HCT116 (cell line): ENCODE measurements at regions not wholly inside any gene's neighbourhood (a gene's known extent, or its start where the extent isn't known, plus 50 kb on each side); places are given as distances from the start of the nearest gene placed in this dataset.

Experiments
- CEBPB ChIP-seq: IDR thresholded peaks from 2 replicates; pipeline ENCODE4 v1.6.1; 2012; ENCODE audit warnings: low read depth
- CTCF ChIP-seq, 3 experiments: fragments of 200-600 bp in 1 of 3; sonication (generic) in 1 of 3; IDR thresholded peaks in 2 of 3; conservative IDR thresholded peaks in 1 of 3; 2 replicates each; pipeline ENCODE4 v1.5.1; 2012 to 2017; ENCODE audit warnings: low read depth in 2 of 3, low read length in 2 of 3, antibody characterized with exemption in 1 of 3, borderline replicate concordance in 1 of 3, control low read depth in 1 of 3, mild to moderate bottlenecking in 1 of 3, mixed read lengths in 1 of 3, mixed run types in 1 of 3, moderate library complexity in 1 of 3; ENCODE audit not compliant: insufficient read depth in 1 of 3
- EZH2 ChIP-seq: fragments of 200-600 bp; sonication (generic); IDR thresholded peaks from 2 replicates; pipeline ENCODE4 v1.6.1; 2017; ENCODE audit warnings: antibody characterized with exemption, mixed run types
- JUND ChIP-seq: IDR thresholded peaks from 2 replicates; pipeline ENCODE4 v1.6.1; 2012
- POLR2AphosphoS5 ChIP-seq: IDR thresholded peaks from 2 replicates; pipeline ENCODE4 v1.6.1; 2011; ENCODE audit warnings: mild to moderate bottlenecking, low read depth, low read length, moderate library complexity
- REST ChIP-seq: IDR thresholded peaks from 2 replicates; pipeline ENCODE4 v1.6.1; 2012; ENCODE audit warnings: low read depth
- SP1 ChIP-seq: IDR thresholded peaks from 2 replicates; pipeline ENCODE4 v1.6.1; 2012; ENCODE audit warnings: low read depth
- TCF7L2 ChIP-seq: IDR thresholded peaks from 2 replicates; pipeline ENCODE4 v1.7.0; 2011; ENCODE audit warnings: borderline replicate concordance, inconsistent platforms; ENCODE audit not compliant: insufficient read depth, insufficient read length; ENCODE audit errors: extremely low read depth
- YY1 ChIP-seq: IDR thresholded peaks from 2 replicates; pipeline ENCODE4 v1.6.1; 2011; ENCODE audit warnings: low read length, low read depth, moderate library complexity, mild to moderate bottlenecking; ENCODE audit not compliant: insufficient replicate concordance; ENCODE audit errors: extremely low read depth
- ZNF274 ChIP-seq: fragments of 200-500 bp; sonication (Bioruptor generic); IDR thresholded peaks from 2 replicates; pipeline ENCODE4 v1.6.1; 2014; ENCODE audit warnings: mild to moderate bottlenecking, low read depth, low read length, inconsistent platforms

- no peak for TF ChIP-seq REST
- no peak for TF ChIP-seq CEBPB
- TF ChIP-seq CTCF (IDR thresholded peaks at IDR 0.05 in 2 of 3, conservative IDR thresholded peaks at IDR 0.05 in 1 of 3; ENCODE audit: borderline replicate concordance in 1 of 3, insufficient read depth in 1 of 3, low read depth in 2 of 3, low read length in 2 of 3), result no peak
- TF ChIP-seq ZNF274, result no peak
- no peak for TF ChIP-seq POLR2AphosphoS5
- no peak for TF ChIP-seq TCF7L2
- TF ChIP-seq EZH2, result no peak
- TF ChIP-seq YY1, result no peak
- TF ChIP-seq JUND, result no peak
- no peak for TF ChIP-seq SP1
Measured at GRCh38 chr4:153107246-153107645, 97.0 kb upstream of the TRIM2 start.
